ENCODE measurements at regions not wholly inside any gene's neighbourhood (a gene's known extent, or its start where the extent isn't known, plus 50 kb on each side); places are given as distances from the start of the nearest gene placed in this dataset.

DNA sequence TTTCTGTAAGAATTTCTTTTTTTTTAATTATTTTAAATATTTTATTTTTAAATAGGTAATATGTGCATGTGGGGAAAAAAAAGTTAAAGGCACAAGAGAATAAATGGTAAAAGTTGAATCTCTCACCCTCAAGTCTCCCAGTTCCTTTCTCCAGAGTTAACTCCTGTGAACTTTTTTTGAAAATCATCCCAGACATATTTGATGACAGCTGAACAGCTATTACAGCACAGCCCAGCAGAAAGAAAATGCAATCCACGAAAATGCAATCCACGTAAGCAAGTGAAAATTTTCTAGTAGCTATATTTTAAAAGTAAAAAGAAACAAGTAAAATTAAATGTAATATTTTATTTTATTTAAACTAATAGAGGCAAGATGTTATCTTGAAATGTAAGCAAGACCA, 310.0 kb upstream of the RUNX1 start:
- ChIA-PET POLR2A (no interaction called here), CTCF (interaction anchor here (1.5 kb wide), 1 partner anchor 666 kb away, joined by 3 read pairs; no protein-coding TSS in a partner anchor)
- intact Hi-C loops (cut with micrococcal nuclease) = no loop called here
- Mint-ChIP-seq H3K9me3 (peaks cover 2% of the 10 kb centered on the region), H3K4me1 (ENCODE audit: low read depth) (peaks cover 13% of the 10 kb centered on the region), H3K27me3 (peaks cover 7% of the 10 kb centered on the region), H3K36me3 (ENCODE audit: low read depth) (no peaks in the 10 kb centered on the region), H3K27ac (no peak overlapping the region), H3K4me3 (no peak overlapping the region)
- TF ChIP-seq, protein P1, sequence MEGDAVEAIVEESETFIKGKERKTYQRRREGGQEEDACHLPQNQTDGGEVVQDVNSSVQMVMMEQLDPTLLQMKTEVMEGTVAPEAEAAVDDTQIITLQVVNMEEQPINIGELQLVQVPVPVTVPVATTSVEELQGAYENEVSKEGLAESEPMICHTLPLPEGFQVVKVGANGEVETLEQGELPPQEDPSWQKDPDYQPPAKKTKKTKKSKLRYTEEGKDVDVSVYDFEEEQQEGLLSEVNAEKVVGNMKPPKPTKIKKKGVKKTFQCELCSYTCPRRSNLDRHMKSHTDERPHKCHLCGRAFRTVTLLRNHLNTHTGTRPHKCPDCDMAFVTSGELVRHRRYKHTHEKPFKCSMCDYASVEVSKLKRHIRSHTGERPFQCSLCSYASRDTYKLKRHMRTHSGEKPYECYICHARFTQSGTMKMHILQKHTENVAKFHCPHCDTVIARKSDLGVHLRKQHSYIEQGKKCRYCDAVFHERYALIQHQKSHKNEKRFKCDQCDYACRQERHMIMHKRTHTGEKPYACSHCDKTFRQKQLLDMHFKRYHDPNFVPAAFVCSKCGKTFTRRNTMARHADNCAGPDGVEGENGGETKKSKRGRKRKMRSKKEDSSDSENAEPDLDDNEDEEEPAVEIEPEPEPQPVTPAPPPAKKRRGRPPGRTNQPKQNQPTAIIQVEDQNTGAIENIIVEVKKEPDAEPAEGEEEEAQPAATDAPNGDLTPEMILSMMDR (IDR thresholded peaks at IDR 0.05) = no peak
- ATAC-seq (no peak), DNase-seq (no peak)

DNA sequence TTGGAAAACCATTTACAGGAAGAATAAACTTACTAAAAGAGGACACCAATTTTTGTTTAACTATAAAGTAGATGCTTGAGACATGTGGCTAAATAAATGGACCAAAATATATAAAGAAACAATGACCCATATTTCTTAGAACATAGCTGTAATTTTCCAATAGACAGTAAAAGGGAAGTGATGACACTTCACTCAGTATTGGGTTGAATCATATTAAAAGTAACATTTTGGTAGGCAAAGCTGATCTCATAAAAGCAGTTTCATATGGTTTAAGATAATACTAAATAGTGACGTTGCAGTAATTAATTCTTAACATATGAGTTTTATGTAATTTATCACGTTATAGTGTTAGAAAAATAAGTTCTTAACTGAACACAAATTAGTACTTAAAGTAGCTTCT, 308.9 kb upstream of the RUNX1 start:
- H3K4me1 Mint-ChIP-seq (ENCODE audit: low read depth) = peaks cover 13% of the 10 kb centered on the region
- ATAC-seq = peak; percentile 74
- CTCF ChIA-PET = interaction anchor here (1.4 to 1.5 kb wide), 2 partner anchors 12 to 665 kb away, joined by 3 to 4 read pairs; no protein-coding TSS in a partner anchor
- H3K9me3 Mint-ChIP-seq = peaks cover 2% of the 10 kb centered on the region
- POLR2A ChIA-PET = no interaction called here
- no peak for DNase-seq
- H3K27me3 Mint-ChIP-seq = peaks cover 10% of the 10 kb centered on the region
- TF ChIP-seq, protein P1 (IDR thresholded peaks at IDR 0.05) = no peak
- H3K4me3 Mint-ChIP-seq = no peak overlapping the region
- intact Hi-C loops (cut with micrococcal nuclease) = no loop called here
- no peaks in the 10 kb centered on the region for H3K36me3 Mint-ChIP-seq (ENCODE audit: low read depth)
- peak overlapping the region; percentile 47 for H3K27ac Mint-ChIP-seq

DNA sequence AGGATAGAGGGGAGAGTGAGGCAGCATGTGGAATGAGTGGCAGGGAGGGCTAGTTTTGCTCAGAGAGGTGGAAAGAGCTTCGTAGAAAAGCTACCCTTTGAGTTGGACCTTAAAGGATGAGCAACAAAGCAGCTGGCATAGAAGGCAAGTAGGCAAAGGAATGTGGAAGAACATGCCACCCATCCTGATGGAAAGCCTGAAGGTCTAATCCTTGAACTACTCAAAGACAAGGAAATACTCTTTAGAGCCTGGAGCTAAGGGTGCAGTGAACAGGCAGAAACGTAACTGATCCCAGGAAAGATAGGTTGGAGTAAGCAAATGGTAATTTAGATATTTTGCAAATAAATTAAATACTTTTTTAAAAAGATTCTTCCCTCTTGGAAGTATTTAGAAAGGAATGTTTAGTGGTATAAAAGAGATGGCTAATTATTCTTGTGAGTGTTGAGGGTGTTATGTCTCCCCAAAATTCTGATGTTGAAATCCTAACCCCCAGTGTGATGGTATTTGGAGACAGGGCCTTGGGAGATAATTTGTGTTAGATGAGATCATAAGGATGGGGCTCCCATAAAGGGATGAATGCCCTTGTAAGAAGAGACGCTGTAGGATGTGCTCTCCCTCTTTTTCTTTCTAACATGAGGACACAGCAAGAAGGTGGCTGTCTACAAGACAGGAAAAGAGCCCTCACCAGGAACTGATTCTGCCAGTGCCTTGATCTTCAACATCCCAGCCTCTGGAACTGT, 308.1 kb upstream of the RUNX1 start:
- TF ChIP-seq, protein P1 (IDR thresholded peaks at IDR 0.05) = no peak
- H3K4me1 Mint-ChIP-seq (ENCODE audit: low read depth) = peaks cover 13% of the 10 kb centered on the region
- H3K36me3 Mint-ChIP-seq (ENCODE audit: low read depth) = no peaks in the 10 kb centered on the region
- peak overlapping the region; percentile 47 for H3K27ac Mint-ChIP-seq
- ChIA-PET POLR2A (interaction anchor here (0.6 kb wide), 1 partner anchor 1785 kb away, joined by 4 read pairs; no protein-coding TSS in a partner anchor), CTCF (interaction anchor here (1.4 to 1.5 kb wide), 2 partner anchors 11 to 472 kb away, joined by 3 to 4 read pairs; no protein-coding TSS in a partner anchor)
- intact Hi-C loops (cut with micrococcal nuclease) = no loop called here
- peaks cover 2% of the 10 kb centered on the region for H3K9me3 Mint-ChIP-seq
- H3K27me3 Mint-ChIP-seq = peaks cover 8% of the 10 kb centered on the region
- DNase-seq (no peak), ATAC-seq (no peak)
- no peak overlapping the region for H3K4me3 Mint-ChIP-seq

DNA sequence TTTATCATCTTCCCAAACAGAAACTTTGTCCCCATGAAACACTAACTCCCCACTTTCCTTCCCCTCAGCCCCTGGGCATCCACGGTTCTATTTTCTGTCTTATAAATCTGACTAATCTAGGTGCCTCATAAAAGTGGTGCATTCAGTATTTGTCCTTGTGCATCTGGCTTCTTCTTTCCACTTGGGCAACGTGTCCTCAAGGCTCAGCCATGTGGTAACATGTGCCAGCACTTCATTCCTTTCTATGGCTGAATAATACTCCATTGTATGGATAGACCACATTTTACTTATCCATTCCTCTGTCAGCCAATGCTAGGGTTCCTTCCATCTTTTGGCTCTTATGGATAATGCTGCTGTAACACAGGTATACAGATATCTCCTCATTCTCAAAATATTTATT, 305.0 kb upstream of the RUNX1 start:
- H3K9me3 Mint-ChIP-seq = peaks cover 2% of the 10 kb centered on the region
- peaks cover 22% of the 10 kb centered on the region for H3K4me1 Mint-ChIP-seq (ENCODE audit: low read depth)
- DNase-seq (no peak), ATAC-seq (no peak)
- ChIA-PET CTCF (no interaction called here), POLR2A (interaction anchor here (0.6 kb wide), 1 partner anchor 553 kb away, joined by 3 read pairs; no protein-coding TSS in a partner anchor)
- no peak overlapping the region for H3K27ac Mint-ChIP-seq
- TF ChIP-seq, protein P1 (IDR thresholded peaks at IDR 0.05) = no peak
- H3K27me3 Mint-ChIP-seq = peaks cover 12% of the 10 kb centered on the region
- no peaks in the 10 kb centered on the region for H3K36me3 Mint-ChIP-seq (ENCODE audit: low read depth)
- intact Hi-C loops (cut with micrococcal nuclease) = no loop called here
- H3K4me3 Mint-ChIP-seq = no peak overlapping the region

DNA sequence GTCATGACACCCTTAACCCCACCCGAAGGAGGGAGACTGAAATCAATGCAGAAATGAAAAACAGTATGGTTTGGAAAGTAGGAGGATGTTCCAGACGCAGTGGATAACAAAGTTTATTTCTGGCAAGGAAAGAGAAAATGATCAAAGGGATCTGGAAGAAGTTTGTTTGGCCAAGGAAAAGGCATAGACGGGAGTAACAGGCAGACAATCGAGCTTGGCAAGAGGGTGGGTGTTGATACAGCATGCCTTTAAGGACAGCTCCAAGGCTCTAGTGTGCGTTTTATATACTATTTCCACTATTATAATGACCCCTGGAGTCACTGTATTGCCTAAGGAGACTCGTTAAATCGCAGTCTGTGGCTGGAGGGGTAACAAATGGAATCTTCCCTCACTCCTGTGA, 303.7 kb upstream of the RUNX1 start:
- no peak overlapping the region for H3K27ac Mint-ChIP-seq
- H3K4me3 Mint-ChIP-seq = no peak overlapping the region
- intact Hi-C loops (cut with micrococcal nuclease) = no loop called here
- POLR2A ChIA-PET = no interaction called here
- DNase-seq (no peak), ATAC-seq (no peak)
- TF ChIP-seq, protein P1 (IDR thresholded peaks at IDR 0.05) = no peak
- CTCF ChIA-PET = no interaction called here
- H3K4me1 Mint-ChIP-seq (ENCODE audit: low read depth) = peaks cover 19% of the 10 kb centered on the region
- H3K36me3 Mint-ChIP-seq (ENCODE audit: low read depth) = no peaks in the 10 kb centered on the region
- peaks cover 2% of the 10 kb centered on the region for H3K9me3 Mint-ChIP-seq
- H3K27me3 Mint-ChIP-seq = peaks cover 12% of the 10 kb centered on the region

Measured in activated CD8-positive, alpha-beta T cell treated with anti-CD3 and anti-CD28 coated beads for 36 hours (primary cell).